Stomach (tissue), 8 donors: ENCODE measurements at regions not wholly inside any gene's neighbourhood (a gene's known extent, or its start where the extent isn't known, plus 50 kb on each side); places are given as distances from the start of the nearest gene placed in this dataset.

Source experiments
- DNase-seq, 2 donors: peaks; one replicate each; pipeline versions ENCODE4 v3.0.0 to v3.0.0-alpha.2; 2013 to 2019
- H3K27ac ChIP-seq, 5 donors: fragments of 200-600 bp in 4 of 5; sonication (generic) in 4 of 5; one replicate each; pipeline ENCODE4 v1.5.1; 2013 to 2019; ENCODE audit warnings: mild to moderate bottlenecking in 1 of 5, moderate library complexity in 1 of 5
- H3K27me3 ChIP-seq, 3 donors: fragments of 200-600 bp; sonication (generic); one replicate each; pipeline ENCODE4 v1.5.1; 2017 to 2019; ENCODE audit warnings: mixed run types in 1 of 3
- H3K36me3 ChIP-seq, 4 donors: fragments of 200-600 bp; sonication (generic); 1 replicate in 3 of 4; 2 replicates in 1 of 4; pipeline ENCODE4 v1.5.1; 2016 to 2019
- H3K4me1 ChIP-seq, 4 donors: fragments of 200-600 bp; sonication (generic); one replicate each; pipeline ENCODE4 v1.5.1; 2016 to 2019
- H3K4me3 ChIP-seq, 4 donors: fragments of 200-600 bp; sonication (generic) in 3 of 4; one replicate each; pipeline ENCODE4 v1.5.1; 2016 to 2019; ENCODE audit warnings: mild to moderate bottlenecking in 1 of 4
- H3K9me3 ChIP-seq, 4 donors: fragments of 200-600 bp; sonication (generic); one replicate each; pipeline ENCODE4 v1.5.1; 2016 to 2019
- CTCF ChIP-seq, 7 experiments: fragments of 450-650 bp in 4 of 7; fragments of 200-600 bp in 3 of 7; sonication (generic) in 3 of 7; IDR thresholded peaks; one replicate each; pipeline ENCODE4 v1.5.1; 2016 to 2019; ENCODE audit warnings: antibody characterized with exemption in 7 of 7, control low read depth in 2 of 7, mild to moderate bottlenecking in 1 of 7
- EP300 ChIP-seq: sonication (generic); formaldehyde crosslinking; IDR thresholded peaks from one replicate; pipeline ENCODE4 v1.6.1; 2017; ENCODE audit warnings: antibody characterized with exemption
- POLR2A ChIP-seq, 4 donors: fragments of 450-650 bp; IDR thresholded peaks; one replicate each; pipeline ENCODE4 v1.6.1; 2016; ENCODE audit warnings: antibody characterized with exemption in 4 of 4, control low read depth in 2 of 4, mild to moderate bottlenecking in 1 of 4, moderate library complexity in 1 of 4
- POLR2AphosphoS5 ChIP-seq, 3 donors: sonication (generic); formaldehyde crosslinking; IDR thresholded peaks; one replicate each; pipeline ENCODE4 v1.6.1; 2016; ENCODE audit warnings: antibody characterized with exemption in 3 of 3
- WGBS, 5 donors: extraction: QIAGEN DNeasy Blood & Tissue Kit in 3 of 5; methylation state at CpG; one replicate each; pipeline versions ENCODE4 v1.1.5 to v1.1.7; 2013 to 2018; 5-methylcytosine and 5-hydroxymethylcytosine counted together
- intact Hi-C: fragments of 100-400 bp; cut with DNase I; formaldehyde crosslinking; loops from one replicate; pipeline ENCODE4 v1.15.1; 2023; ENCODE audit warnings: low total_unique reads
- donor health status: healthy with polysubstance abuse.
- donor health status: Bipolar disorder and iron deficiency.
- donor health status: healthy.

GRCh38 chr6:160895562-160895961, 96.0 kb upstream of the MAP3K4 start:
- Histone ChIP-seq H3K9me3 (no peaks in the 10 kb centered on the region), H3K4me3 (no peak overlapping the region), H3K27me3 (no peaks in the 10 kb centered on the region), H3K27ac (no peak overlapping the region), H3K36me3 (no peaks in the 10 kb centered on the region), H3K4me1 (peaks cover 0 to 5% (median 0%) of the 10 kb centered on the region in 4 donors)
- intact Hi-C loops = no loop called here
- DNase-seq = no peak
- no peak for TF ChIP-seq POLR2A (IDR thresholded peaks at IDR 0.05)
- TF ChIP-seq POLR2AphosphoS5 (IDR thresholded peaks at IDR 0.05) = no peak
- TF ChIP-seq CTCF (IDR thresholded peaks at IDR 0.05) = no peak
- no peak for TF ChIP-seq EP300

GRCh38 chr6:160899671-160900430, 91.7 kb upstream of the MAP3K4 start:
- intact Hi-C loops = no loop called here
- no peak for DNase-seq
- Histone ChIP-seq H3K27me3 (no peaks in the 10 kb centered on the region), H3K9me3 (no peaks in the 10 kb centered on the region), H3K36me3 (no peaks in the 10 kb centered on the region), H3K27ac (no peak overlapping the region), H3K4me3 (no peak overlapping the region), H3K4me1 (peaks cover 0 to 5% (median 0%) of the 10 kb centered on the region in 4 donors)
- TF ChIP-seq EP300 (no peak), POLR2A (IDR thresholded peaks at IDR 0.05) (no peak), CTCF (IDR thresholded peaks at IDR 0.05) (no peak), POLR2AphosphoS5 (IDR thresholded peaks at IDR 0.05) (no peak)
- 41 to 49% (median 44%) methylated on average over 6 of the region's 6 CpGs for WGBS, 5 donors

- H3K4me3 ChIP-seq = no peak overlapping the region
- intact Hi-C loops = no loop called here
- no peaks in the 10 kb centered on the region for H3K27me3 ChIP-seq
- 89 to 93% (median 91%) methylated on average over 5 of the region's 5 CpGs for WGBS, 5 donors
- H3K9me3 ChIP-seq = peaks cover 0 to 18% (median 14%) of the 10 kb centered on the region in 4 donors
- TF ChIP-seq EP300 (no peak), POLR2AphosphoS5 (IDR thresholded peaks at IDR 0.05) (no peak), POLR2A (IDR thresholded peaks at IDR 0.05) (no peak), CTCF (IDR thresholded peaks at IDR 0.05) (no peak)
- no peak overlapping the region for H3K27ac ChIP-seq
- no peaks in the 10 kb centered on the region for H3K4me1 ChIP-seq
- DNase-seq = no peak
- H3K36me3 ChIP-seq = no peaks in the 10 kb centered on the region
Observed at GRCh38 chr6:160911949-160912348, 79.6 kb upstream of the MAP3K4 start.

GRCh38 chr6:160912411-160912810, 79.2 kb upstream of the MAP3K4 start:
- no peak for DNase-seq
- no peaks in the 10 kb centered on the region for H3K27me3 ChIP-seq
- H3K9me3 ChIP-seq = peaks cover 0 to 15% (median 14%) of the 10 kb centered on the region in 4 donors
- no peaks in the 10 kb centered on the region for H3K4me1 ChIP-seq
- intact Hi-C loops = no loop called here
- no peaks in the 10 kb centered on the region for H3K36me3 ChIP-seq
- no peak overlapping the region for H3K27ac ChIP-seq
- no peak overlapping the region for H3K4me3 ChIP-seq
- 88 to 93% (median 90%) methylated on average over 6 of the region's 6 CpGs for WGBS, 5 donors
- TF ChIP-seq CTCF (IDR thresholded peaks at IDR 0.05) = no peak
